H9 (cell line): ENCODE measurements at regions not wholly inside any gene's neighbourhood (a gene's known extent, or its start where the extent isn't known, plus 50 kb on each side); places are given as distances from the start of the nearest gene placed in this dataset.

Experiments
- DNase-seq: peaks from one replicate; pipeline ENCODE4 v3.0.0-alpha.2; 2017
- H2AFZ ChIP-seq: one replicate; pipeline ENCODE4 v1.6.1; 2013; ENCODE audit warnings: mild to moderate bottlenecking, low read length, control low read depth, moderate library complexity
- H2AK5ac ChIP-seq: 2 replicates; pipeline ENCODE4 v1.6.1; 2013; ENCODE audit warnings: low read length, control low read depth, mixed read lengths; ENCODE audit not compliant: insufficient read length
- H2BK120ac ChIP-seq: one replicate; pipeline ENCODE4 v1.6.1; 2013; ENCODE audit warnings: low read depth, mild to moderate bottlenecking, low read length, control low read depth, inconsistent platforms; ENCODE audit not compliant: poor library complexity, severe bottlenecking
- H2BK12ac ChIP-seq: 2 replicates; pipeline ENCODE4 v1.6.1; 2013; ENCODE audit warnings: low read length, control low read depth, mixed read lengths, low read depth; ENCODE audit not compliant: insufficient read length
- H2BK15ac ChIP-seq: 2 replicates; pipeline ENCODE4 v1.6.1; 2013; ENCODE audit warnings: low read depth, low read length, control low read depth
- H2BK20ac ChIP-seq: one replicate; pipeline ENCODE4 v1.6.1; 2013; ENCODE audit warnings: low read depth, mild to moderate bottlenecking, low read length, control low read depth, inconsistent platforms; ENCODE audit not compliant: poor library complexity, severe bottlenecking
- H2BK5ac ChIP-seq: 2 replicates; pipeline ENCODE4 v1.6.1; 2013; ENCODE audit warnings: low read length, control low read depth, mixed read lengths; ENCODE audit not compliant: insufficient read length
- H3K14ac ChIP-seq: 2 replicates; pipeline ENCODE4 v1.6.1; 2013; ENCODE audit warnings: low read length, control low read depth; ENCODE audit not compliant: insufficient read depth
- H3K18ac ChIP-seq: 2 replicates; pipeline ENCODE4 v1.6.1; 2013; ENCODE audit warnings: low read depth, mild to moderate bottlenecking, mixed read lengths, low read length, control low read depth; ENCODE audit not compliant: insufficient read length
- H3K23ac ChIP-seq: 2 replicates; pipeline ENCODE4 v1.6.1; 2013; ENCODE audit warnings: low read length, control low read depth, mixed read lengths, low read depth; ENCODE audit not compliant: insufficient read length
- H3K23me2 ChIP-seq: 2 replicates; pipeline ENCODE4 v1.6.1; 2013; ENCODE audit warnings: low read depth, mild to moderate bottlenecking, mixed read lengths, low read length, control low read depth; ENCODE audit not compliant: insufficient read length, poor library complexity, severe bottlenecking
- H3K27ac ChIP-seq: 2 replicates; pipeline ENCODE4 v1.5.1; 2013; ENCODE audit warnings: low read length, control low read depth, mixed read lengths, low read depth; ENCODE audit not compliant: insufficient read length
- H3K27me3 ChIP-seq: 2 replicates; pipeline ENCODE4 v1.6.1; 2013; ENCODE audit warnings: low read length, control low read depth, inconsistent platforms; ENCODE audit not compliant: insufficient read depth
- H3K4ac ChIP-seq: 2 replicates; pipeline ENCODE4 v1.6.1; 2013; ENCODE audit warnings: low read depth, mild to moderate bottlenecking, control low read depth, inconsistent platforms, low read length, moderate library complexity
- H3K4me1 ChIP-seq: 2 replicates; pipeline ENCODE4 v1.6.1; 2013; ENCODE audit warnings: low read length, control low read depth, inconsistent platforms; ENCODE audit not compliant: insufficient read depth
- H3K4me2 ChIP-seq: 2 replicates; pipeline ENCODE4 v1.6.1; 2013; ENCODE audit warnings: low read length, control low read depth, mixed read lengths; ENCODE audit not compliant: insufficient read length, insufficient read depth
- H3K56ac ChIP-seq: 2 replicates; pipeline ENCODE4 v1.6.1; 2013; ENCODE audit warnings: low read depth, mild to moderate bottlenecking, mixed read lengths, low read length, control low read depth; ENCODE audit not compliant: insufficient read length
- H3K79me1 ChIP-seq: 2 replicates; pipeline ENCODE4 v1.6.1; 2013; ENCODE audit warnings: low read depth, mild to moderate bottlenecking, moderate library complexity, low read length, control low read depth, inconsistent platforms; ENCODE audit not compliant: insufficient read depth, poor library complexity, severe bottlenecking
- H3K79me2 ChIP-seq: 2 replicates; pipeline ENCODE4 v1.6.1; 2013; ENCODE audit warnings: low read length, control low read depth, inconsistent platforms; ENCODE audit not compliant: insufficient read depth
- H3K9ac ChIP-seq: 2 replicates; pipeline ENCODE4 v1.6.1; 2013; ENCODE audit warnings: low read length, control low read depth, mixed read lengths; ENCODE audit not compliant: insufficient read length; ENCODE audit errors: extremely low read depth
- H3K9me3 ChIP-seq: one replicate; pipeline ENCODE4 v1.6.1; 2013; ENCODE audit warnings: low read depth, low read length, inconsistent platforms; ENCODE audit not compliant: control insufficient read depth
- H3T11ph ChIP-seq: one replicate; pipeline ENCODE4 v1.6.1; 2013; ENCODE audit warnings: mild to moderate bottlenecking, low read length, control low read depth, inconsistent platforms
- H4K20me1 ChIP-seq: one replicate; pipeline ENCODE4 v1.6.1; 2013; ENCODE audit not compliant: control insufficient read depth, insufficient read length, insufficient read depth
- H4K5ac ChIP-seq: 2 replicates; pipeline ENCODE4 v1.6.1; 2013; ENCODE audit warnings: low read depth, mild to moderate bottlenecking, mixed read lengths, low read length, control low read depth; ENCODE audit not compliant: insufficient read length
- H4K8ac ChIP-seq: replicated peaks from 2 replicates; pipeline ENCODE4 v1.6.1; 2013; ENCODE audit warnings: low read length, control low read depth, mixed read lengths, low read depth; ENCODE audit not compliant: insufficient read length
- H4K91ac ChIP-seq: 2 replicates; pipeline ENCODE4 v1.6.1; 2013; ENCODE audit warnings: low read depth, mild to moderate bottlenecking, moderate library complexity, mixed read lengths, low read length, control low read depth; ENCODE audit not compliant: insufficient read length
- H3K27ac Mint-ChIP-seq, 3 experiments: 2 replicates in 2 of 3; 3 replicates in 1 of 3; pipeline ENCODE4 v1.8.0; 2020 to 2021; ENCODE audit warnings: mixed read lengths in 3 of 3, mild to moderate bottlenecking in 1 of 3, moderate library complexity in 1 of 3
- H3K27me3 Mint-ChIP-seq: 2 replicates; pipeline ENCODE4 v1.8.0; 2021; ENCODE audit warnings: low read depth, mild to moderate bottlenecking, moderate library complexity, mixed read lengths
- H3K36me3 Mint-ChIP-seq, 3 experiments: 2 replicates in 2 of 3; 3 replicates in 1 of 3; pipeline ENCODE4 v1.8.0; 2020 to 2021; ENCODE audit warnings: low read depth in 3 of 3, mixed read lengths in 3 of 3; ENCODE audit not compliant: insufficient read depth in 1 of 3
- H3K4me1 Mint-ChIP-seq, 2 experiments: 2 replicates each; pipeline ENCODE4 v1.8.0; 2020; ENCODE audit warnings: mixed read lengths in 2 of 2
- H3K4me3 Mint-ChIP-seq, 2 experiments: 2 replicates in 1 of 2; 3 replicates in 1 of 2; pipeline ENCODE4 v1.8.0; 2020 to 2021; ENCODE audit warnings: mild to moderate bottlenecking in 2 of 2, mixed read lengths in 2 of 2, moderate library complexity in 1 of 2
- H3K9me3 Mint-ChIP-seq, 2 experiments: 2 replicates in 1 of 2; 3 replicates in 1 of 2; pipeline ENCODE4 v1.8.0; 2020; ENCODE audit warnings: mild to moderate bottlenecking in 2 of 2, mixed read lengths in 2 of 2, moderate library complexity in 1 of 2
- CTCF ChIP-seq: fragments of 200-600 bp; sonication (generic); conservative IDR thresholded peaks from 3 replicates; pipeline ENCODE4 v1.8.0; 2021; ENCODE audit warnings: antibody characterized with exemption, mild to moderate bottlenecking
- WGBS: extraction: QIAGEN DNeasy Blood & Tissue Kit; methylation state at CpG from one replicate; pipeline ENCODE4 v1.1.7; 2013; ENCODE audit warnings: missing lambda C conversion rate, low lambda C conversion rate, mixed read lengths; ENCODE audit not compliant: insufficient read length; ENCODE audit errors: extremely low coverage; 5-methylcytosine and 5-hydroxymethylcytosine counted together

- Histone ChIP-seq H2AK5ac (no peak overlapping the region), H3K4me2 (no peak overlapping the region), H3K14ac (no peak overlapping the region), H3K4me1 (no peaks in the 10 kb centered on the region; the same call in 1 of the 2 replicates), H2BK120ac (no peak overlapping the region), H3K27me3 (no peaks in the 10 kb centered on the region), H3K27ac (no peak overlapping the region), H3K79me2 (no peaks in the 10 kb centered on the region), H3T11ph (no peak overlapping the region), H4K91ac (no peak overlapping the region), H4K5ac (no peak overlapping the region), H2BK12ac (no peak overlapping the region), H4K8ac (no peak overlapping the region), H3K4ac (no peak overlapping the region), H3K9me3 (no peaks in the 10 kb centered on the region), H2BK15ac (no peak overlapping the region), H4K20me1 (no peaks in the 10 kb centered on the region), H3K23ac (no peak overlapping the region), H3K79me1 (no peaks in the 10 kb centered on the region), H3K18ac (no peak overlapping the region), H2BK5ac (no peak overlapping the region), H3K9ac (no peak overlapping the region), H3K56ac (no peak overlapping the region), H3K23me2 (no peaks in the 10 kb centered on the region), H2AFZ (no peak overlapping the region), H2BK20ac (no peak overlapping the region)
- no CpG with 5 or more reads among the region's 3 CpGs for WGBS
- H3K4me3 Mint-ChIP-seq = no peak overlapping the region
- no peak for DNase-seq
- H3K27ac Mint-ChIP-seq = no peak overlapping the region
- no peaks in the 10 kb centered on the region for H3K9me3 Mint-ChIP-seq
- no peaks in the 10 kb centered on the region for H3K27me3 Mint-ChIP-seq
- TF ChIP-seq CTCF = no peak
- peaks cover 2 to 9% of the 10 kb centered on the region in 2 experiments; a peak in 2 of 4 replicates for H3K4me1 Mint-ChIP-seq
- H3K36me3 Mint-ChIP-seq = no peaks in the 10 kb centered on the region
Measured at GRCh38 chr5:33330426-33330825, 110.3 kb upstream of the TARS1 start.
